ENCODE measurements at regions not wholly inside any gene's neighbourhood (a gene's known extent, or its start where the extent isn't known, plus 50 kb on each side); places are given as distances from the start of the nearest gene placed in this dataset.
"Not testable (repeated sequence)": the region's sequence is repeated elsewhere in the genome, so short reads cannot be mapped to it uniquely, and the experiment has no call there.

DNA sequence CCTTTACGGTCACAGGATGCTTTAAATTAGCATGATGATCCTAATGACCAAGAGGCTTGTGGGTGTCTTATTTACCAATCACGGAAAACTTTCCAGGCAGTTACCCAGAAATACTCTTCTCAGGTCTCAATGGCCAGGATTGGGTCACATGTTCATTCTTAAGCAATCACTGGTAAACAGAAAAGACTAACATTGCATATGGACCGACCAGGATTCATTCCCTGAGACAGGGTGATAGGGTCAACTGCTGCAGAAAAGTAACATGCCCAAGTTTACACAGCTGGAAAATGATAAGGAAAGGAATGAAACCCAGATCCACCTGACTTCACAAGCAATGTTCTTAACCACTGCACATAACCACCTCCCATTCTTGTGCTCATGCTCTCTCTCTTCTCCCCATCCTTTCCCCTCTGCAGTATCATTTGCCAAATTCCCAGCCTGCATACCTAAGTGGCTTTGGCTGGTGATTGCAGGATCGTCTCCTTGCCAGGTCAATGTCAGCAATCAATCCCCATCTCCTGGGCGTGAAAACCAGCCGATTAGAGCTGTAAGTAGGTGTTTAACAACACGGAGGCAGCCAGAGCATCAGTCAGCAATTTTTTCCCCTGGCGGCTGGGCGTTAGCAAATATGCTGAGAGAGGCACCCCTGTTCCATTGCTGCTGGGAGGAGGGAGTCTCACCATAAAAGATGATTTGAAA, 219.4 kb downstream of the NMUR2 start:
- no peak for DNase-seq
- intact Hi-C loops (cut with DNase I), result no loop called here

DNA sequence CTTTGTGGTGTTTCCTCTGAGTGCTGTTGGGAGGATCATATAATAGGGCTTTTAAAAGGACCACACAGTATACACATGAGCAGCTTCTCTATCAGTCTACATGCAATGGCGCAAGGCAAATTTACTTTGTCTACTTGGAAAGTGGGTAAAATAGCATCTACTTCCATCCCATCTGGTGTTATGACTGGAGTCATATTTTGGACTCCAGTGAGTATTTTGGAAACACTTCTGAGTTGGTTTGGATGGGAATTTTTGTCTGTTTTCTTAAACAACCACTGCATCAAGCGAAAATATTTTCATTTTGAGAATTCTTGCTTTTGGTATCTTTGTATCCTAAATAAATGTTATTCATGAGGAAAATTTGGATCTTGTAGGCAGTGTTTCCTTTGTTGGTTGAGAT, 220.8 kb downstream of the NMUR2 start:
- DNase-seq, result no peak
- intact Hi-C loops (cut with DNase I), result no loop called here

DNA sequence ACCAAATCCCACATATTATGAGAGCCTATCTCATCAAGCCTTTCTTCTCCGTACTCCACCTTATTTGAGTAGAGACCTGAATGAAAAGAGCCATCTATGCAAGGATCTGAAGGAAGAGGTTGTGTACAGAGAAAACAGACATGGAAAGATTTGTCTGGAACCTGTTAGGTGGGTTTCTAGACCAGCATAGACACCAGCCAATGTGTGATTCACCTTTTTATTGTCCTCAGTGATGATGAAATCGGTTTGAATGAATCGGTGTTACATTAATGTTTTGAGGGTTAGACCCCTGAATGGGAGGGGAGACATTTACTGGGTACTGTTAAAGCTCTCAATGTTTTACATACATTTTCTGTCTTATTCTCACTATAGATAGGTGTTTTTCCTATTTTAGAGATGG, 223.6 kb downstream of the NMUR2 start:
- no peak for DNase-seq
- intact Hi-C loops (cut with DNase I), result no loop called here

DNA sequence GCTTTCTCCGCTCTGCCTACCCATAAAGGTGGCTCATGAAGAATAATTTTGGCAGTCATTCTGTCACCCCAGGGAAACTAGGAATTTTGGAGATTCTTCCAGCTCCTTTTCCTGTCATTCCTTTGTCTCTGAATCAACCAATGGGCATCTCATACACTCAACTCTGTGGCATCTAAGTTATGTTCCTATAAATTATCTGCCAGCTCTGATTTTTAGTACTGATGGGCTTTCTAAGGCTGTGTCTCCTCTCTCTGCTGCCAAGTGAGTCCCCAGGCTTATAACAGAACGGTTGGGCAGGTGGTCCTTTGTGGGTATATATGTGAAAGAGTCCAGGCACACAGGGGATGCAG, 226.8 kb downstream of the NMUR2 start:
- intact Hi-C loops (cut with DNase I), result no loop called here
- DNase-seq, result no peak

DNA sequence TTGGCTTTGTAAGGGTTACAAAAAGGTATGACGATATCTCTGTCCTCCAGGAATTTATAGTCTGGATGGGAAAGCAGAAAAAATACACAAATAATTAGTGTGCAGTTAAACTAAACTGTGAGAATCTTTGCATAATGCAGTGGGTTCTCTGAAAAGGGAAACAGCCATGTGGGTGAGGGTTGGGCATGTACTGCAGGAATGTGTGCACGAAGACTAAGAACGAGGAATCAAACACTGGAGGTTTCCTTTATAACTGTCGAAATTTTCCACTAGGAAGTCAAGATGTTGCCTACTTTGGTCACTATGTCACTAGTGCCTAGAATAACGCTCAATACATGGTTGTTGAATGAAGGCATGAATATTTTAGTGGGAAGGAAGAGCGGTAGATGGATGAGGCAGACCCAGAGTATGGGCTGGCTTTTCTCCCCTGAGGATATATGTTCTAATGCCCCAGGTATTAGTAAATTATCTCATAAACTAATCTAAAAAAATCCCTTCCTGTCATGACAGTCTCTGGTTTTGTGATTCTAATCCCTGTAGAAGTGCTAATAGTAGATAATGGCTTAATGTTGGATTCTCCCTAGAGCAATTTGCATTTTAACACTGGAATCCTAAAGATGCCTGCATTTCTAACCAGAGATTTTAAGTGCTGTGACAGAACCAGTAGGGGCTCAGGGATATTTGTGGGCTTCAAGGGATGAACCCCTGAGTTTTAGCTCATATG, 227.3 kb downstream of the NMUR2 start:
- intact Hi-C loops (cut with DNase I), result no loop called here
- DNase-seq, result no peak

DNA sequence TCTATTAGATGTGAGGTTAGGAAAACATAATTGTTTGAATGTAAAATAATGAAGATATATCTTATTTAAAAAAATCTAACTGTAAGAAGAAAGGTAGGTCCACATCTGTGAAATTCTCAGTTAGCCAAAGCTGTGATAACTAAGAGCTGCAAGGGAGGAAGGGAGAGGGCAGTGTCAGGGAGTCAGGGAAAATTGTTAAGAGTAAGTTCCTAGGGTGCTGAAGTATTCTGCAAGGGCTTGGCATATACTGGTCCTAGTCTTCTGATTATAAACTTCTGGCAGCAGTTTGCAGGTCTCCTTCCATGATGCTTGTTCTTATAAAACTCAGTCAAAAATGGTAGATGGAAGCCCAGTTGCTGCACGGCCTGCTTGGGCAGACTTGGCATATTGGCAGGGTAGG, 233.2 kb downstream of the NMUR2 start:
- intact Hi-C loops (cut with DNase I), result no loop called here
- no peak for DNase-seq

DNA sequence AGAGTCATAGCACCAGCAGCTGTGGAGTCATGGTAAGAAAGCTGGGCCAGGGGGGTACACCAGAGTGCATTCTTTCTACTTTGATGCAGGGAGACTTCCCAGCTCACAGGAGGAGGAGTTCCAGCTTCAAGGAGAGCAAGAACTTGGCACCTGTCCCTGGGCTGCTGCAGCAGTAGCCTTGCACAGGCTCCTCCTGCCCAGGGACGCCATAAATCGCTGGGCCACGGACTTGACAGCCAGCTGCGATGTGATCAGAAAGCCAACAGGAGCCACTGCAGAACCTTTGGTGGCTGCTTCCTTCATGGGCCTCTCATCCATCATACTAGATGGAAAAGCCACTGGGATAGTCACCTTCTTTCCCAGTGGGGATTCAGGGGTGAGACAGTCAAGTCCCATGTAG, 234.7 kb downstream of the NMUR2 start:
- intact Hi-C loops (cut with DNase I), result no loop called here
- DNase-seq, result peak in 1 of 10 donors; percentile 75

DNA sequence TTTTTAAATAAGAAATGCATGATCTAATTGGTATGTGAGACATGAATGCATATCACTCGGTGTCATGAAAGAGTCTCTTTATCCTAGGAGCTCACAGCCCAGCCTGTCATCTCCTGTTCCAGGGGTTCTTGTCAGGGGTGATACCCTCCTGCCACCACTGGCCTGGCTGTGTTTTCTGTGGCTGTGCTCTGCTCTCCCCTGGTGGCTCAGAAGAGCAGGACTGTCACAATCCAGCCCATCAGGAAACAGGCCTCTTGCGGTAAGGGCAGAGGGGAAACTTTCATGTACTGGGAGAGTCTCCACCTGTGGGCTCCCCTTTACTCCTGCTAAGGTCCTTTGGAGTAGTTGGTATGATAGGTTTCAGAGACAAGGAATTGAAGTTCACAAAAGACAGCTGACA, 240.2 kb upstream of the GLRA1 start:
- DNase-seq, result no peak
- intact Hi-C loops (cut with DNase I), result no loop called here

DNA sequence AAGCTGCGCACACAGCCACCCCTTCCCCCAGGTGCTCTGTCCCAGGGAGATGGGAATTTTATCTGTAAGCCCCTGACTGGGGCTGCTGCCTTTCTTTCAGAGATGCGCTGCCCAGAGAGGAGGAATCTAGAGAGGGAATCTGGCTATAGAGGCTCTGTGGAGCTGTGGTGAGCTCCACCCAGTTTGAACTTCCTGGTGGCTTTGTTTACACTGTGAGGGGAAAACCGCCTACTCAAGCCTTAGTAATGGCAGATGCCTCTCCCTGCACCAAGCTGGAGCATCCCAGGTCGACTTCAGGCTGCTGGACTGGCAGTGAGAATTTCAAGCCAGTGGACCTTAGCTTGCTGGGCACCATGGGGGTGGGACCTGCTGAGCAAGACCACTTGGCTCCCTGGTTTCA, 235.2 kb upstream of the GLRA1 start:
- DNase-seq; intact Hi-C loops (cut with DNase I): not testable (repeated sequence)

DNA sequence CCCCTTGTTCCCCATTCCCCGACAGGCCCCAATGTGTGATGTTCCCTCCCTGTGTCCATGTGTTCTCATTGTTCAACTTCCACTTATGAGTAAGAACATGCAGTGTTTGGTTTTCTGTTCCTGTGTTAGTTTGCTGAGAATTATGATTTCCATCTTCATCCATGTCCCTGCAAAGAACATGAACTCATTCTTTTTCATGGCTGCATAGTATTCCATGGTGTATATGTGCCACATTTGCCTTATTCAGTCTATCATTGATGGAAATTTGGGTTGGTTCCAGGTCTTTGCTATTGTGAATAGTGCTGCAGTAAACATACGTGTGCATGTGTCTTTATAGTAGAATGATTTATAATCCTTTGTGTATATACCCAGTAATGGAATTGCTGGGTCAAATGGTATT, 229.8 kb upstream of the GLRA1 start:
- DNase-seq; intact Hi-C loops (cut with DNase I): not testable (repeated sequence)

DNA sequence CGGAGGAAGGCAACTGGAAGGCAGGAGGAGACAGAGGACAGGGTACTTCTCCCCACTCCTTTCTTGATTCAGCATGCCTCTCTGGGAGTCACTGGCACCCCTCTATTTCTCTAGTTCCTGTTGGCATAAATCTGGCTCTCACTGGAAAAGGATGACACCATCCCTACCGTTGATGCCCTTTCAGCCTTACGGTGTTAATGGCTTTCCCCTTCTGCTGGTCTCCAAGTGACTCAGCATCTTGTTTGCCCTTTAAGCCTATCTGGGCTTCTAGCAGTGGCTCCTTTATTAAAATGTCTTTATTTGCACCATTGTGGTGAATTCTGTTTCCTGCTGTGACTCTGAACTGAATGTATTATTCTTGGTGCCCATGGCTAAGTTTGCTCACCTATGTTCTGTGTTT, 227.3 kb upstream of the GLRA1 start:
- no peak for DNase-seq
- intact Hi-C loops (cut with DNase I), result no loop called here

DNA sequence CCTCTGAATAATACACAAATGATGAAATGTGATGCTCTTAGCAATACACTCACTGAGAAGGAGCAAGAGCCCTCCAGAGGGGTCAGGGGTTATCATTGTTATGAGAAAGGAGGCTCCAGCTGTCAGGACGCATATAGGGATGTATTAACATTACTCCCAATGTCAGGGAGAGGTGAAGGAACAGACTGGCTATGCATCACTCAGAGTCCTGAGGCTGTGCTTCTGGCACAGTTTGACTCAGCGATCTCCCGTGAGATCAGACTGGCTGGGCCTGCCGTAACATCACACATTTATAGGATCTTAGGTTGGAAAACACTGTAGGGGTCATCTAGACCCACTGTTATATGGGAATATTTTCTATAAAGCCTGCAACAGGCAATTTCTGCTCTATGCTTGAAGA, 226.5 kb upstream of the GLRA1 start:
- DNase-seq, result no peak
- intact Hi-C loops (cut with DNase I), result no loop called here

DNA sequence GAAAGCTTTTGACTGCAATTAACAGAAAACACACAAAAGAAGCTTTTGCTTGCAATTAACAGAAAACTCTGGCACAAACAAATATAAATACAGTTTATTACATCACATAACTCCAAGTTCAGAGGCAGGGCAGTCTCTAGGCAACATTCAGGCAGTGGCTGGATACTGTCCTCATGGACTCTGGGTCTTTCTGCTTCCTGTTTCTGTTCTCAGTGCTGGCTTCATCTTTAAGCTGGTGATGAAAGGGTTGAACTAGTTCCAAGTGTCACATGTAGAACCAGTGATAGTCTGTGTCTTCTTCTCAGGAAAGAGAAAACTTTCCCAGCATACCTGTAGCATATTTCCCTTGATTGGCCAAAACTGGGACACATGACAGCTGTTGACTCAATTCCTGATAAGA, 222.6 kb upstream of the GLRA1 start:
- DNase-seq, result no peak
- intact Hi-C loops (cut with DNase I), result no loop called here

DNA sequence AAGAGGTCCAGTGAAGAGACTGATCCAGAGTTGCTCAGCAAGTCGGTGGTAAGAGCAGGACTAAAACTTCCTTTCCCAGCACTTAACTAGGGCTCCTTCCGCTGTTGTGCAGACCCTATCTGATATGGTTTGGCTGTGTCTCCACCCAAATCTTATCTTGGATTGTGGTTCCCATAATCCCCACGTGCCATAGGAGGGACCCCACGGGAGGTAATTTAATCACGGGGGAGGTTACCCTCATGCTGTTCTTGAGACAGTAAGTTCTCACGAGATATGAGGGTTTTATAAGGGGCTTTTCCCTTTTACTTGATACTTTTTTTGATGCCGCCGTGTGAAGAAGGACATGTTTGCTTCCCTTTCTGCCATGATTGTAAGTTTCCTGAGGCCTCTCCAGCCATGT, 221.9 kb upstream of the GLRA1 start:
- no peak for DNase-seq
- intact Hi-C loops (cut with DNase I), result no loop called here

DNA sequence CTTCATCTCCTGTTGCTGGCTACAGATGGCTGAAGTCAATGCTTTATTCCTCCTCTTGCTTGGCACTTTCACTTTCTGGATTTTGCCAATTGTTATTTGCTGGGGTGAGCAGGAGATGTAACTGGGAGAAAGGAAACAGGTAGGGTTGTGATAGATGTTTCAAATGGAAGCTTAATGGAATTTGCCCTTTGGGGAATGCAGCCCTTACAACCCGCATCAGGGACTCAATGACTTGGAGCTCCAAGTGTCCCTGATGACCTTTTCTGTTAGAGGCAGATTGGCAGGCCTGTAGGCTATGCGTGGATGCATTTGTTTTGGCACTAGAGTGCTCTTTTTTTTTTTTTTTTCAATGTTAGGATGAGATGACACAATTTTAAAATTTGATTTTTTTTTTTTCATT, 219.9 kb upstream of the GLRA1 start:
- DNase-seq, result no peak
- intact Hi-C loops (cut with DNase I), result no loop called here

DNA sequence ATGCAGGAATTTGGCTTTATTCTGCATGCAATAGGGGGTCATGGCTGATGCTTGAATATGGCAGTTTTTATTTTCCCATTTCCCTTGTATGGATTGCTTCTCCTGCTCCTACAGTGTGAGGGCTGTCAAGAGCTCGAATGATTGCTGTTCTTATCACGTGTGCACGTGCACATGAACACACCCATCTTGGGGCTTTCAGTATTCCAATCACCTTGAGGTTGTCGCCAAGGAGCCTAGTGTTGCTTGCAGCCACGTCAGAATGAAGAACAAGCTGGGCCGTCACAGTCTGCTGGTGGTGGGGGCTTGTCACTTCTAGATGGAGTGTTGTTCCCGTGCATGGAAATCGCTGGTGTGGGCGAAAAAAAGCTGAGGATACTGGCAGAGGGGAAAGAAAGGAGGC, 219.4 kb upstream of the GLRA1 start:
- intact Hi-C loops (cut with DNase I), result no loop called here
- DNase-seq, result peak in 1 of 10 donors; percentile 33

DNA sequence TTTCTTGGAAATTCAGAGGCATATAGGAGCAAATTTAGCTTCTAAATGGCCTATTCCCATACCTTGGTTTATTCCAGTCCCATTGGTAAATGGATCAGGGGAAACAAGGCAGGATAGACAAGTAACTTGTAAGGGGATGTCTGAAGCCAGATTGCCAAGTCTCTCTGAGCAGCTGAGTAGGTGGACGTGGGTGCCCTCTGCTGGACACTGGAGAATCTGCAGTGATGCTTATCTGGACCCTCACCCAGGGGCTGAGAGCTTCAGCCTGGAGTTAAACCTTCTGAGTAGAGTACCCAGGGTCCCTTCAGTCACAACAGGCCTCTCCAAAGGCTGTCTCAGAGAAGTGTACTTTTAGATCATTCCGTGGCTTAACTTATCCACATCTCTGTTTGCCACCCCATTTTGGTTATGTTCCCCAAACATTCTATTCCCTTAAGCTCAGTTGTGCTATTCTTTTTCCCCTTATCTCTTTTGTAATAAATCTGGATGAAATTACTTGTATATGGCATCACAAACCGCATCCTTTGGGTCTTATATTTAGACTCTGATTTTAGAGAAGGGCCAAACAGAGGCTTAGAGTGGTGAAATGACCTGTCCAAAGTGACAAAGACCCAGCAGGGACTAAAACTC, 218.3 kb upstream of the GLRA1 start:
- intact Hi-C loops (cut with DNase I), result loop anchor here (1.0 kb wide), 1 partner anchor 318 kb away; no protein-coding TSS in a partner anchor
- peak; percentile 33 to 91 (median 66) for DNase-seq

DNA sequence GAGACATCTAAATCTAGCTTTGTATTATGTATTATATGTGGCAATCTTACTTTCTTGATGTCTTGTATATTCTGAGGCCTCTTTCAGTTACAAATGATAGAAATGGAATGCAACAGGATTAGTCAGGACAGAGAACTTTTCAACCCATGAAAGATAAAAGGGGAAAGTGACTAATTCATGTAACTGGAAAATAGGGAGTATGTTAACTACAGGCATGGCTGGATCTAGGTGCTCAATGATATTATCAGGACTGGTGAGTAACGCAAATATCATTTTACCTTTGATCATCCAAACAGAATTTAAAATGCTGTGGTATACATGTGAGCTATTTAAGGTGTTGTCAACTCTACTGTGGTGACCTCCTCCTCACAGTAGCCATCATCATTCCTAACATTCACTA, 215.7 kb upstream of the GLRA1 start:
- intact Hi-C loops (cut with DNase I), result no loop called here

DNA sequence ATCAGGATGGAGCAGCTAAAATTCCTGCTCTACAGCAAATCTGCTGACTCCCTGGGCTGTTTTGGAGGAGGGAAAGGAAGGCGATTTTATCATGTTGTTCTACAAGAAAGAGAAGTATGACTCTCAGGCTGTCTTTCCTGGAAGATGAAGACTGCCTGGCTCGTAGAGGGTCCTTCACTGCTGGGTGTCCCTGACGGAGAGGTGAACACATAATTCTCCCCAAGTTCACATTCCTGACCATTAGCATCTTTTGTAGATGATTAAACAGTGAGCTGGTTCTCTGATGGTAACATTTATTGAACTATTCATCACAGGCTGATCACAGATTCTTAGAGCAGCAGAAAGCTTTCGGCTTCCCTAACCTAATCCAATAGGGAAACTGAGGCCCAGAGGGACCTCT, 212.4 kb upstream of the GLRA1 start:
- no peak for DNase-seq
- intact Hi-C loops (cut with DNase I), result no loop called here

More for the DNA sequence above, 215.7 kb upstream of the GLRA1 start:
- DNase-seq, result no peak

DNA sequence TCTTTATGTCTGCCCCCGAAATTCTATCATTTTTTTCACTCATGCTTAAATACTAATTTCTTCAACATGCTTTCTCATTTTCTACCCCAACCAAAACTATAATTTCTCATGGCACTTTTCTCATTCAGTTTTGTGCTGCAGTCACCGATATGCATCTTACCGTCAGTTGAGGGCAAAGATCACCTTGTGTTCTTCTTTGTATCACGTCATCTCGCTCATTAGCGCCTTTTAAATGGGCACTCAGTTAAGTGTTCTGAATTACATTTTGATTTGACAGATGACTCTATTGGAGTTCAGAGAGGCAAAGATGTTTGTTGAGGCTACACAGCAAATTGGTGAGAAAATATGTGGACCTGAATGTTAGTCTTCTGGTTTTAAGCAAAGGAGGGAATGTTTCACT, 211.7 kb upstream of the GLRA1 start:
- DNase-seq, result no peak
- intact Hi-C loops (cut with DNase I), result no loop called here

DNA sequence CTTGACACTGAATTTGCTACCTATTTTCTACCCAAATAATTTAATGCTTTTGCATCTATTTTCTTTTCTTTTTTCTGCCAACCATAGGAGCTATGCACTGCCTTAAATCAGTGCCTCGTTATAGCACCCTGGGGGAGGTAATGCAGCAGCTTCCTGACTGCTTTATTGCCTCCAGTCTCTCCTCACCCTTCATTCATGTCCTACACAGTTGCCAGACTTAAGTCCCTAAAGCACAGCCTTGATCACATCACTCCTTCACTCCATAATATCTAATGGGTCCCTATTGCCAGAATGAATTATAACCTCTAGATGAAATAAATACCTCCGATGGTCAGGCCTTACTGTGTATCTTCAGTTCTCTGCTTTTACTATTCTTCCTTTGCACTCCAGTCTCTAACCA, 211.2 kb upstream of the GLRA1 start:
- DNase-seq, result no peak
- intact Hi-C loops (cut with DNase I), result no loop called here

DNA sequence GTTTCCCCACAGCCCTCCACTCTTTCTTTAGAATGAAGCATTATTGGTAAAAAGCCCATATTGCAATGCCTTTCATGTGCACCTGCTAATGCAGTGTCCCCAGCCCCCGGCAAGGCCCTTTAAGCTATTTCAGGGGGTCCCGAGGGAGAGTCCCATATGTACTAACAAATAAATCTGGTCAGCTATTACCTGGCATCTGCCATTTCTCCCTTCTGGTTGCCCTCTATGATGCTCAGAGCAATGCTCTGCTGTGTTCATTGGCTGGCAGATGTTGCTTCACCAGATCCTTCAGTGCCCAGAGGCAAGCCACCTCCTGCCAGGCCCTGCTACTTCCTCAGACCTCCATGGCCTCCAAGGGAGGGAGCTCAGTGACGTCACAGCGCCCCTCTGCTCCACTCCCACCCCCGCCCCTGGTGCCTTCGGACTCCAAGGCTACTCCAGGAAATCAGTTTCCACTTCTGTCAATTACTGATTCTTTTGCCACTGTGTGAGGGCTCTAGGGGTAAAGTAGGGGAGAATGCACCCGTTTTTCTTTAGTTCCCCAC, 201.1 kb upstream of the GLRA1 start:
- intact Hi-C loops (cut with DNase I), result no loop called here
- no peak for DNase-seq
